Activated CD4-positive, alpha-beta T cell treated with anti-CD3 and anti-CD28 coated beads, Interleukin-2, amount 50 U/mL, for 16 hours (primary cell): ENCODE measurements at regions not wholly inside any gene's neighbourhood (a gene's known extent, or its start where the extent isn't known, plus 50 kb on each side); places are given as distances from the start of the nearest gene placed in this dataset.

ENCODE experiments used
- DNase-seq: peaks from one replicate; pipeline ENCODE4 v3.0.0-alpha.2; 2020

DNA sequence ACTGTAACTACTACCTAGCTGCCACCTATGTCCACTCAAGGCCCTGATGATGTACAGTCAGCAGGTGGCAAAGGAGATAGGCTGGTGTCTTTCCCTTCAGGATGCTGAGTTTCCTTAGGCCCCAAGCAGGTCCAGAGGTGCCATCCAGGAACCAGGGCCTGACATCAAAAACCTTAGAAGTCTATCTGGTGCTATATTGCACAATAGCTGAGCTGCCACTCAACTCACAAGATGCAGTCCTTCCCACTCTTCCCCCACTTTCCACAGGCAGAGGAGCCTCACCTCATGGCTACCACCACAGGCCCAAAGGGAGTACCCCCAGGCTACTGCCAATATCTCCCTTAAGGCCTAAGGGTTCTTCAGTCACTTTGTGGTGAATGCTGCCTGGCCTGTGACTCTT, 83.9 kb upstream of the ZNF827 start:
- DNase-seq = no peak

DNA sequence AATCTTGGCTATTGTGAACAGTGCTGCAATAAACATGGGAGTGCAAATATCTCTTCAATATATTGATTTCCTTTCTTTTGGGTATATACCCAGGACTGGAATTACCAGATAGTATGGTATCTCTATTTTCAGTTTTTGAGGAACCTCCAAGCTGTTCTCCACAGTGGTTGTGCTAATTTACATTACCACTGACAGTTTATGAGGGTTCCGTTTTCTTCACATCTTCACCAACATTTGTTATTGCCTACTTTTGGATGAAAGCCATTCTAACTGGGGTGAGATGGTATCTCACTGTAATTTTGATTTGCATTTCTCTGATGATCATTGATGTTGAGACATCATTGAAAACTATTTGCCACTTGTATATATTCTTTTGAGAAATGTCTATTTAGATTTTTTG, 79.6 kb upstream of the ZNF827 start:
- DNase-seq = no peak

DNA sequence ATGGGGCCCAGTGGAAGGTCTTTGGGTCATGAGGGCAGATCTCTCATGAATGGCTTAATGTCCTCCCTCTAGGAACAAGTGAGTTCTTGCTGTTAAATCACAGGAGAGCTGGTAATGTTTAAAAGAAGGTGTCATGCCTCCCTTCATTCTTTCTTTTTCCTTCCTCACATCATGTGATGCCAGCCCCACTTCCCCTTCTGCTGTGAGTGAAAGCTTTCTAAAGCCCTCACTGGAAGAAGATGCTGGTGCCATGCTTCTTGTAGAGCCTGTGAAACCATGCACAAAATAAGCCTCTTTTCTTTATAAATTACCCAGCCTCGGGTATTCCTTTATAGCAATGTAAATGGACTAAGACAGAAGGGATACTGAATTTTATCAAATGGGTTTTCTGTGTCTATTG, 66.1 kb upstream of the ZNF827 start:
- DNase-seq = no peak

DNA sequence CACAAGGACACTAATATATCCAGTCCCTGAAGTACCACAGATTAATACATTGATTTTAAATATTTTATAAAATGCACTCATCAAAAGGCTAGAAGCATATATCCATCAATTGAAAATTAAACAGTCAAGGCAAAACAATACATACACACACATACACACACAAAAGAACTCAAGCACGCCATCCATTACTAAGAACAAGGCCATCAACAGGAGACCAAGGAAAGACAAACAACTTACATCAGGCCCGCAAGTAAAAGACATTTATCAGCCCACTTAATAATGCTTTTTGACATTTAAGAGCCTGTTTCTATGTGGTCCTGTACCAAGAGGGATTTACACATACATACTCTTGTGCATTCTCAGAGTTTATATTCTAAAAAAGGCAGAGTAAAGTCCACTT, 50.0 kb upstream of the ZNF827 start:
- no peak for DNase-seq
